Psoas muscle (tissue), 7 donors: ENCODE measurements at regions not wholly inside any gene's neighbourhood (a gene's known extent, or its start where the extent isn't known, plus 50 kb on each side); places are given as distances from the start of the nearest gene placed in this dataset.

Source experiments
- ATAC-seq, 4 donors: fragments of 200-7000 bp; cut with Tn5 transposase; one replicate each; pipeline ENCODE4 v1.9.1; 2020; ENCODE audit warnings: moderate library complexity in 3 of 4, mild to moderate bottlenecking in 2 of 4
- DNase-seq, 2 donors: peaks; one replicate each; pipeline ENCODE4 v3.0.0-alpha.2; 2020
- H3K27ac ChIP-seq: fragments of 200-600 bp; one replicate; pipeline ENCODE4 v1.8.0; 2022
- H3K27me3 ChIP-seq, 3 donors: fragments of 200-600 bp in 1 of 3; one replicate each; pipeline versions ENCODE4 v1.6.1 to v1.8.0; 2013 to 2022; ENCODE audit warnings: low read length in 2 of 3, mild to moderate bottlenecking in 2 of 3, moderate library complexity in 1 of 3; ENCODE audit not compliant: insufficient read depth in 3 of 3
- H3K36me3 ChIP-seq, 2 donors: fragments of 200-600 bp in 1 of 2; one replicate each; pipeline versions ENCODE4 v1.6.1 to v1.8.0; 2013 to 2022; ENCODE audit warnings: low read depth in 1 of 2, mild to moderate bottlenecking in 1 of 2, moderate library complexity in 1 of 2; ENCODE audit not compliant: insufficient read depth in 1 of 2
- H3K4me1 ChIP-seq: fragments of 200-600 bp; one replicate; pipeline ENCODE4 v1.8.0; 2022
- H3K4me3 ChIP-seq: fragments of 200-600 bp; one replicate; pipeline ENCODE4 v1.8.0; 2022; ENCODE audit warnings: mild to moderate bottlenecking
- H3K9me3 ChIP-seq: fragments of 200-600 bp; one replicate; pipeline ENCODE4 v1.8.0; 2022
- CTCF ChIP-seq: fragments of 200-600 bp; IDR thresholded peaks from one replicate; pipeline ENCODE4 v1.8.0; 2022; ENCODE audit warnings: antibody characterized with exemption
- WGBS, 3 donors: extraction: QIAGEN DNeasy Blood & Tissue Kit; methylation state at CpG; one replicate each; pipeline versions ENCODE4 v1.1.6 to v1.1.7; 2013; 5-methylcytosine and 5-hydroxymethylcytosine counted together
- intact Hi-C, 2 donors: fragments of 100-400 bp; cut with DNase I; formaldehyde crosslinking; loops; one replicate each; pipeline versions ENCODE4 v1.11.0 to v1.14.2; 2022
- donor health status: healthy with polysubstance abuse.
- donor health status: DM: no; HTN: no; CAD: no; lungs with moderate emphysema.
- donor health status: Bipolar disorder and iron deficiency.
- donor health status: healthy.
- donor health status: DM: yes; HTN: yes; CAD: no.
- donor health status: DM: no; HTN: no; CAD: no.
- donor health status: DM: yes; HTN: yes; CAD: no.

- 42 to 51% (median 44%) methylated on average over 3 of the region's 3 CpGs for WGBS, 3 donors
- no peak overlapping the region for H3K4me3 ChIP-seq
- no peak overlapping the region for H3K27ac ChIP-seq
- H3K9me3 ChIP-seq: no peaks in the 10 kb centered on the region
- no peaks in the 10 kb centered on the region for H3K4me1 ChIP-seq
- intact Hi-C loops: no loop called here
- TF ChIP-seq CTCF: no peak
- H3K27me3 ChIP-seq: peaks cover 0 to 4% (median 3%) of the 10 kb centered on the region in 3 donors
- ATAC-seq (no peak), DNase-seq (no peak)
- no peaks in the 10 kb centered on the region for H3K36me3 ChIP-seq
Measured at GRCh38 chr17:33895491-33895890, 359.6 kb upstream of the CCL2 start.

GRCh38 chr17:33896263-33896662 is 358.8 kb upstream of the CCL2 start:
- no peak overlapping the region for H3K27ac ChIP-seq
- TF ChIP-seq CTCF: no peak
- H3K4me3 ChIP-seq: no peak overlapping the region
- H3K27me3 ChIP-seq: peaks cover 2 to 4% (median 3%) of the 10 kb centered on the region in 3 donors
- H3K36me3 ChIP-seq: no peaks in the 10 kb centered on the region
- WGBS, 3 donors: 62 to 67% (median 65%) methylated on average over 6 of the region's 6 CpGs
- no peaks in the 10 kb centered on the region for H3K9me3 ChIP-seq
- DNase-seq: no peak
- intact Hi-C loops: no loop called here
- no peak for ATAC-seq
- no peaks in the 10 kb centered on the region for H3K4me1 ChIP-seq

- no peaks in the 10 kb centered on the region for H3K36me3 ChIP-seq
- TF ChIP-seq CTCF: no peak
- intact Hi-C loops: no loop called here
- no peaks in the 10 kb centered on the region for H3K9me3 ChIP-seq
- H3K27ac ChIP-seq: no peak overlapping the region
- 68 to 81% (median 73%) methylated on average over 2 of the region's 2 CpGs for WGBS, 3 donors
- no peaks in the 10 kb centered on the region for H3K4me1 ChIP-seq
- DNase-seq (no peak), ATAC-seq (no peak)
- H3K4me3 ChIP-seq: no peak overlapping the region
- peaks cover 0 to 9% (median 2%) of the 10 kb centered on the region in 3 donors for H3K27me3 ChIP-seq
Measured at GRCh38 chr17:33901085-33901484, 354.0 kb upstream of the CCL2 start.

DNA sequence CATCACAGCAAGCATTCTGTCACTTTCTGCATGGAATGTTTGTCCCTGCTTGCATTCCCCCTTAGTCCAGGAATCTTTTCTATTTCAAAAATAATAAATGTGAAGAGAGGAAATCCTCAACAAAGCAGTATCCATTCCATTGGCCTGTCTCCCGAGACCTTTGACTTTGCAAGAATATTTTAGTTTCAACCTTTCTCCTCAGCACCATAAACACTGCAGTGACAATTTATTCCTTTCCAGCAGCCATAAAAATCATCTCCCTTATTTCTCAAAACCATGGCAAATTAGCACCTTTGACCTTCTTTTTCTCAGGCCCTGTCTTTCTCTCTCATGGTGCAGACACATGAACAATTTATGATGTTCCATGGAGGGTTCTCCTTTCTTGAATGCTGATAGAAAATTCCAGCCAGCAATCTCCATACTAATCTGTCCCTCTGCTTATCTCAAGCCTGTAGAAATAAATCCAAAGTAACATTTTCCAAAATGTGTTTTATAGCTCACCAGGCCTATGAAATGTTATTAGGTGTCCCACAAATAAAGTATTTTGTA is 352.1 kb upstream of the CCL2 start:
- no peaks in the 10 kb centered on the region for H3K36me3 ChIP-seq
- no peak for DNase-seq
- TF ChIP-seq CTCF: no peak
- H3K27ac ChIP-seq: no peak overlapping the region
- H3K9me3 ChIP-seq: no peaks in the 10 kb centered on the region
- intact Hi-C loops: no loop called here
- peaks cover 0 to 9% (median 2%) of the 10 kb centered on the region in 3 donors for H3K27me3 ChIP-seq
- ATAC-seq: no peak
- 40 to 72% (median 43%) methylated on average over 1 of the region's 1 CpG for WGBS, 3 donors
- H3K4me3 ChIP-seq: no peak overlapping the region
- H3K4me1 ChIP-seq: no peaks in the 10 kb centered on the region

DNA sequence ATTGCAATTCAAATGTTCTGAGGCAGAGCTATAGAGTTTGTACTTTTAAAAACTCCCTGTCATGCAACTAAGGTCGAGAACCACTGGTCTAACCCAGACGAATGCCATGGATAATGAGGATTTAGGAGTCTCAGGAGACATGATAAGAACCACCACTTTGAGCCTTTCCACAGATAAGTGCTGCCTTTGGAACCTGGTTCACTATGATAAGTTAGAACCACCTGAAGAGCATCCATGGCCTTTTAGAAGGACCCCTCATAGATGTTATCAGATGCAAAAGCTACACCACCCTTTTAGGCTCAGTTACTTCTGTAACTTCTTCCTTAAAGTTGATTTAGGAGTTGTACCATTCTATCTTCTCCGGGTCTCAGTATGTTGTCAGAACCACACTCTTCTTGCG is 350.6 kb upstream of the CCL2 start:
- TF ChIP-seq CTCF: no peak
- Histone ChIP-seq H3K36me3 (no peaks in the 10 kb centered on the region), H3K27me3 (peaks cover 0 to 6% (median 2%) of the 10 kb centered on the region in 3 donors), H3K9me3 (no peaks in the 10 kb centered on the region), H3K4me3 (no peak overlapping the region), H3K27ac (no peak overlapping the region), H3K4me1 (no peaks in the 10 kb centered on the region)
- ATAC-seq (no peak), DNase-seq (no peak)
- 60 to 66% (median 66%) methylated on average over 4 of the region's 4 CpGs for WGBS, 3 donors
- intact Hi-C loops: no loop called here
